IMR-90 (cell line): ENCODE measurements at regions not wholly inside any gene's neighbourhood (a gene's known extent, or its start where the extent isn't known, plus 50 kb on each side); places are given as distances from the start of the nearest gene placed in this dataset.

Source experiments
- ATAC-seq: fragments of 200-7000 bp; cut with Tn5 transposase; 2 replicates; pipeline ENCODE4 v1.9.1; 2020; ENCODE audit warnings: low read depth, mild to moderate bottlenecking, moderate library complexity
- BruUV-seq: library from RNA; stranded (reverse); fragments of 400-500 nt; replicated peaks from 2 replicates; lab custom pipeline; 2021; lab: Mats Ljungman, UMichigan
- CTCF ChIA-PET: fragments of 300-600 bp; formaldehyde crosslinking; extraction: SDS; loops from one replicate; lab custom pipeline; 2021; ENCODE audit warnings: antibody characterized with exemption; lab: Yijun Ruan, JAX
- POLR2A ChIA-PET: fragments of 300-600 bp; sonication (Branson Sonifier 250); formaldehyde crosslinking; loops from one replicate; lab custom pipeline; 2022; ENCODE audit warnings: antibody characterized with exemption; ENCODE audit not compliant: unreplicated experiment; lab: Charles Lee
- DNase-seq: peaks from one replicate; pipeline ENCODE4 v3.0.0; 2013
- H2AFZ ChIP-seq: replicated peaks from 2 replicates; pipeline ENCODE3; 2013; ENCODE audit warnings: low read length, mild to moderate bottlenecking; ENCODE audit not compliant: poor library complexity
- H2AK5ac ChIP-seq: 2 replicates; pipeline ENCODE4 v1.6.1; 2013; ENCODE audit warnings: low read depth, low read length, inconsistent platforms
- H2AK9ac ChIP-seq: replicated peaks from 2 replicates; pipeline ENCODE3; 2013; ENCODE audit warnings: mild to moderate bottlenecking, low read depth, low read length, moderate library complexity; ENCODE audit not compliant: poor library complexity
- H2BK120ac ChIP-seq: 2 replicates; pipeline ENCODE4 v1.6.1; 2013; ENCODE audit warnings: low read depth, low read length, inconsistent platforms
- H2BK15ac ChIP-seq: 3 replicates; pipeline ENCODE4 v1.6.1; 2013; ENCODE audit warnings: low read depth, low read length, inconsistent platforms
- H2BK20ac ChIP-seq: 2 replicates; pipeline ENCODE4 v1.6.1; 2013; ENCODE audit warnings: low read depth, mild to moderate bottlenecking, inconsistent platforms, low read length, moderate library complexity
- H2BK5ac ChIP-seq: 2 replicates; pipeline ENCODE4 v1.6.1; 2013; ENCODE audit warnings: mild to moderate bottlenecking, low read depth, low read length, inconsistent platforms; ENCODE audit not compliant: poor library complexity, severe bottlenecking
- H3K14ac ChIP-seq: replicated peaks from 2 replicates; pipeline ENCODE4 v1.6.1; 2013; ENCODE audit warnings: low read depth, low read length, inconsistent platforms
- H3K18ac ChIP-seq: 2 replicates; pipeline ENCODE4 v1.6.1; 2013; ENCODE audit warnings: low read depth, low read length, control low read depth
- H3K23ac ChIP-seq: 2 replicates; pipeline ENCODE4 v1.6.1; 2013; ENCODE audit warnings: low read depth, low read length, inconsistent platforms
- H3K27ac ChIP-seq: 2 replicates; pipeline ENCODE4 v1.5.1; 2013; ENCODE audit warnings: mild to moderate bottlenecking, control low read depth, low read length; ENCODE audit not compliant: insufficient read depth
- H3K27me3 ChIP-seq: 2 replicates; pipeline ENCODE4 v1.6.1; 2013; ENCODE audit warnings: low read length; ENCODE audit not compliant: control insufficient read depth, insufficient read depth
- H3K36me3 ChIP-seq: 2 replicates; pipeline ENCODE4 v1.6.1; 2013; ENCODE audit warnings: low read length, mixed read lengths; ENCODE audit not compliant: control insufficient read depth, insufficient read depth
- H3K4ac ChIP-seq: 2 replicates; pipeline ENCODE4 v1.6.1; 2013; ENCODE audit warnings: low read depth, low read length, inconsistent platforms
- H3K4me1 ChIP-seq: 2 replicates; pipeline ENCODE4 v1.6.1; 2013; ENCODE audit warnings: low read length, mixed read lengths; ENCODE audit not compliant: control insufficient read depth, insufficient read depth
- H3K4me2 ChIP-seq: 2 replicates; pipeline ENCODE4 v1.6.1; 2013; ENCODE audit warnings: low read depth, mild to moderate bottlenecking, control low read depth, low read length, moderate library complexity
- H3K4me3 ChIP-seq: 2 replicates; pipeline ENCODE4 v1.5.1; 2013; ENCODE audit warnings: low read depth, mild to moderate bottlenecking, control low read depth, low read length, moderate library complexity; ENCODE audit not compliant: insufficient read depth
- H3K56ac ChIP-seq: 2 replicates; pipeline ENCODE4 v1.6.1; 2013; ENCODE audit warnings: low read length, inconsistent platforms; ENCODE audit not compliant: insufficient read depth; ENCODE audit errors: extremely low read depth
- H3K79me1 ChIP-seq, 2 experiments: 2 replicates each; pipeline ENCODE4 v1.6.1; 2013; ENCODE audit warnings: low read length in 2 of 2, inconsistent platforms in 1 of 2, low read depth in 1 of 2
- H3K9ac ChIP-seq: 2 replicates; pipeline ENCODE4 v1.6.1; 2013; ENCODE audit warnings: low read depth, low read length, control low read depth
- H3K9me1 ChIP-seq: 2 replicates; pipeline ENCODE4 v1.6.1; 2013; ENCODE audit warnings: low read length, inconsistent platforms; ENCODE audit not compliant: insufficient read depth
- H3K9me3 ChIP-seq: 2 replicates; pipeline ENCODE4 v1.6.1; 2013; ENCODE audit warnings: low read length; ENCODE audit not compliant: control insufficient read depth, insufficient read depth
- H4K20me1 ChIP-seq: 2 replicates; pipeline ENCODE4 v1.6.1; 2013; ENCODE audit warnings: low read length, inconsistent platforms; ENCODE audit not compliant: insufficient read depth
- H4K5ac ChIP-seq: 2 replicates; pipeline ENCODE4 v1.6.1; 2013; ENCODE audit warnings: mild to moderate bottlenecking, low read depth, low read length, control low read depth
- H4K8ac ChIP-seq, 2 experiments: 2 replicates each; pipeline ENCODE4 v1.6.1; 2013; ENCODE audit warnings: low read depth in 2 of 2, low read length in 2 of 2, control low read depth in 1 of 2, inconsistent platforms in 1 of 2
- H4K91ac ChIP-seq: 2 replicates; pipeline ENCODE4 v1.6.1; 2013; ENCODE audit warnings: low read depth, low read length, inconsistent platforms; ENCODE audit not compliant: insufficient read depth
- BHLHE40 ChIP-seq: fragments of 150-350 bp; IDR thresholded peaks from 2 replicates; pipeline ENCODE4 v1.6.1; 2016; ENCODE audit warnings: mild to moderate bottlenecking, low read depth, low read length
- CEBPB ChIP-seq: IDR thresholded peaks from 2 replicates; pipeline ENCODE4 v1.6.1; 2012; ENCODE audit warnings: low read depth, low read length, improper control_type of control experiment
- CHD1 ChIP-seq: IDR thresholded peaks from 2 replicates; pipeline ENCODE4 v1.6.1; 2012; ENCODE audit warnings: low read depth, low read length, improper control_type of control experiment
- MAFK ChIP-seq: IDR thresholded peaks from 2 replicates; pipeline ENCODE4 v1.6.1; 2012; ENCODE audit warnings: low read depth, low read length, improper control_type of control experiment
- MAZ ChIP-seq: IDR thresholded peaks from 2 replicates; pipeline ENCODE4 v1.6.1; 2012; ENCODE audit warnings: low read depth, mild to moderate bottlenecking, low read length, improper control_type of control experiment, moderate library complexity, borderline replicate concordance
- MXI1 ChIP-seq: IDR thresholded peaks from 2 replicates; pipeline ENCODE4 v1.6.1; 2012; ENCODE audit warnings: low read depth, mild to moderate bottlenecking, low read length, moderate library complexity, borderline replicate concordance
- NFE2L2 ChIP-seq: fragments of 150-350 bp; IDR thresholded peaks from 2 replicates; pipeline ENCODE4 v1.6.1; 2016; ENCODE audit warnings: low read depth, mild to moderate bottlenecking, low read length
- POLR2A ChIP-seq: IDR thresholded peaks from 2 replicates; pipeline ENCODE4 v1.6.1; 2012; ENCODE audit warnings: mild to moderate bottlenecking, low read depth, low read length
- RAD21 ChIP-seq: IDR thresholded peaks from 2 replicates; pipeline ENCODE4 v1.6.1; 2012; ENCODE audit warnings: low read length, improper control_type of control experiment
- RCOR1 ChIP-seq: IDR thresholded peaks from 2 replicates; pipeline ENCODE4 v1.6.1; 2012; ENCODE audit warnings: mild to moderate bottlenecking, low read length, improper control_type of control experiment; ENCODE audit not compliant: insufficient replicate concordance
- RFX5 ChIP-seq: IDR thresholded peaks from 2 replicates; pipeline ENCODE4 v1.8.0; 2012; ENCODE audit warnings: low read depth, mild to moderate bottlenecking, low read length, moderate library complexity
- SMC3 ChIP-seq: fragments of 150-350 bp; IDR thresholded peaks from 2 replicates; pipeline ENCODE4 v1.6.1; 2016; ENCODE audit warnings: low read depth, mild to moderate bottlenecking, antibody characterized with exemption, low read length, moderate library complexity
- WGBS, 2 experiments: methylation state at CpG; one replicate each; pipeline versions ENCODE4 v1.1.5 to v1.1.7; 2013; ENCODE audit warnings: missing lambda C conversion rate in 2 of 2; ENCODE audit not compliant: insufficient read length in 1 of 2; ENCODE audit errors: extremely low coverage in 2 of 2; 5-methylcytosine and 5-hydroxymethylcytosine counted together
- dilution Hi-C: fragments of 300-500 bp; cut with HindIII; formaldehyde crosslinking; loops from one replicate; pipeline ENCODE4 v1.14.3; 2018; ENCODE audit warnings: low sequenced_read_pairs; ENCODE audit not compliant: unreplicated experiment
- in situ Hi-C: fragments of 300-500 bp; cut with MboI; formaldehyde crosslinking; loops from 3 replicates; pipeline ENCODE4 v1.14.3; 2019; ENCODE audit warnings: low sequenced_read_pairs, inconsistent platforms, mixed read lengths
- intact Hi-C: fragments of 100-400 bp; cut with micrococcal nuclease; formaldehyde crosslinking; loops from 2 replicates; pipeline ENCODE4 v1.10.0; 2022
- TF ChIP-seq, protein P1 (sequence below): conservative IDR thresholded peaks from 2 replicates; pipeline ENCODE4 v1.5.1; 2012; ENCODE audit warnings: mild to moderate bottlenecking, low read depth, low read length, improper control_type of control experiment
- TF ChIP-seq, protein P2 (sequence below): fragments of 150-350 bp; IDR thresholded peaks from 2 replicates; pipeline ENCODE4 v1.6.1; 2017; ENCODE audit warnings: mild to moderate bottlenecking, antibody characterized with exemption, low read length, low read depth
- TF ChIP-seq, protein P3 (sequence below): fragments of 150-350 bp; IDR thresholded peaks from 2 replicates; pipeline ENCODE4 v1.6.1; 2016; ENCODE audit warnings: low read depth, mild to moderate bottlenecking, low read length, moderate library complexity, borderline replicate concordance

DNA sequence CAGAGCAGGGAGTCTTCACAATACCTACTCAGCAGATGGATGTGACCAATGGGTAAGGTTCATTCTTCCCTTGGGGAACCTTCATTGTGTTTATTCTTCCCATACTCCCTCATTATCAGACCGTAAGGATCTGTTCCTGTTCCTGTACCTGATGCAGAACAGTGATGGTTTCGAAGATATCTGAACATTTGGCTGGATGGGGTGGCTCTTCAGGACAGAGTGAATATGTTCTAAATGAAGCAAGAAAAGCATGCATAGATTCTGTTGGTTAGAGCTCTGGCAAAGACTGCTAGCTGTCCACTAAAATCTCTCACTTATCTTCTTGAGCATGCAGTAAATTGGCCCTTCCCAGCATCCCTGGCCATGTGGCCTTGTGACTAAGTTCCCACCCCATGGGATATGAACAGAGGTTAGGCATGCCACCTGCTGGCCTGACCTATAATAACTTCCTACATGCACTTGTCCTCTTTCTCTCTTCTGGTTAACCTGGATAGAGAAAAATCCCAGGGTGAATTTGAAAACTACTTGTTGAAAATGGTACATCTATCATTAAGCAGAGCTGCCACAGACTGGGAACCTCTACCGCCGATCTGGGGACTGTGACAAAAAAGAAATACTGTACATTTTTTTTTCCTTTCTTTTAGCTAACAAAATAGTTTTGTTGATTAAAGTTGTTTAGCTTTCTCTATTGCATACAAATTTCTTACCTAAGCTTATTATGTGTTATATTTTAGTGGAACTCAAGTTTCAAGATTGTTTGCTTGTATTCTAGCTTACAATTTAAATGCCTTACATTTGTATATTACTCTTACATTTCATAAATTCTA is 60.0 kb upstream of the BANK1 start:
- H3K23ac ChIP-seq: no peak overlapping the region
- in situ Hi-C loops (loop anchor here (25.0 kb wide), 1 partner anchor 568 kb away; no protein-coding TSS in a partner anchor), dilution Hi-C loops (no loop called here), intact Hi-C loops (loop anchor here (1.0 to 10.0 kb wide), 5 partner anchors 383 to 1636 kb away; partner anchors contain the start of gene PPP3CA)
- no peaks in the 10 kb centered on the region for H3K9me3 ChIP-seq
- no peak overlapping the region for H4K5ac ChIP-seq
- H3K4me2 ChIP-seq: no peak overlapping the region
- no peak overlapping the region for H4K8ac ChIP-seq
- H3K79me1 ChIP-seq: no peaks in the 10 kb centered on the region
- CTCF ChIA-PET: interaction anchor here (0.6 to 1.3 kb wide), 4 partner anchors 9 to 394 kb away, joined by 3 to 4 read pairs (median 4); no protein-coding TSS in a partner anchor
- H3K56ac ChIP-seq: no peak overlapping the region
- no peak overlapping the region for H2AK9ac ChIP-seq
- no peak overlapping the region for H3K4ac ChIP-seq
- no peaks in the 10 kb centered on the region for H4K20me1 ChIP-seq
- H4K91ac ChIP-seq: no peak overlapping the region
- ATAC-seq (peak; percentile 94), DNase-seq (peak; percentile 70)
- no peak overlapping the region for H2AFZ ChIP-seq
- no peak overlapping the region for H2BK120ac ChIP-seq
- no TSS peak for BruUV-seq
- H3K18ac ChIP-seq: no peak overlapping the region
- H3K36me3 ChIP-seq: no peaks in the 10 kb centered on the region
- no peak overlapping the region for H2AK5ac ChIP-seq
- H2BK20ac ChIP-seq: no peak overlapping the region
- no peak overlapping the region for H3K4me3 ChIP-seq
- POLR2A ChIA-PET: no interaction called here
- H3K9me1 ChIP-seq: no peaks in the 10 kb centered on the region
- H3K9ac ChIP-seq: no peak overlapping the region
- H3K27ac ChIP-seq: no peak overlapping the region
- WGBS, 2 experiments: no CpG with 5 or more reads among the region's 4 CpGs
- H3K27me3 ChIP-seq: no peaks in the 10 kb centered on the region
- no peak overlapping the region for H2BK15ac ChIP-seq
- no peaks in the 10 kb centered on the region for H3K4me1 ChIP-seq
- no peak overlapping the region for H2BK5ac ChIP-seq
- H3K14ac ChIP-seq: no peak overlapping the region
- TF ChIP-seq SMC3 (peak; percentile 82), CEBPB (no peak), RFX5 (no peak), POLR2A (no peak), CHD1 (no peak), RAD21 (peak; percentile 82), NFE2L2 (no peak), RCOR1 (no peak), BHLHE40 (no peak), MAFK (no peak), MXI1 (no peak), MAZ (no peak)
- TF ChIP-seq, protein P1, sequence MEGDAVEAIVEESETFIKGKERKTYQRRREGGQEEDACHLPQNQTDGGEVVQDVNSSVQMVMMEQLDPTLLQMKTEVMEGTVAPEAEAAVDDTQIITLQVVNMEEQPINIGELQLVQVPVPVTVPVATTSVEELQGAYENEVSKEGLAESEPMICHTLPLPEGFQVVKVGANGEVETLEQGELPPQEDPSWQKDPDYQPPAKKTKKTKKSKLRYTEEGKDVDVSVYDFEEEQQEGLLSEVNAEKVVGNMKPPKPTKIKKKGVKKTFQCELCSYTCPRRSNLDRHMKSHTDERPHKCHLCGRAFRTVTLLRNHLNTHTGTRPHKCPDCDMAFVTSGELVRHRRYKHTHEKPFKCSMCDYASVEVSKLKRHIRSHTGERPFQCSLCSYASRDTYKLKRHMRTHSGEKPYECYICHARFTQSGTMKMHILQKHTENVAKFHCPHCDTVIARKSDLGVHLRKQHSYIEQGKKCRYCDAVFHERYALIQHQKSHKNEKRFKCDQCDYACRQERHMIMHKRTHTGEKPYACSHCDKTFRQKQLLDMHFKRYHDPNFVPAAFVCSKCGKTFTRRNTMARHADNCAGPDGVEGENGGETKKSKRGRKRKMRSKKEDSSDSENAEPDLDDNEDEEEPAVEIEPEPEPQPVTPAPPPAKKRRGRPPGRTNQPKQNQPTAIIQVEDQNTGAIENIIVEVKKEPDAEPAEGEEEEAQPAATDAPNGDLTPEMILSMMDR: peak; percentile 63
- TF ChIP-seq, protein P2, sequence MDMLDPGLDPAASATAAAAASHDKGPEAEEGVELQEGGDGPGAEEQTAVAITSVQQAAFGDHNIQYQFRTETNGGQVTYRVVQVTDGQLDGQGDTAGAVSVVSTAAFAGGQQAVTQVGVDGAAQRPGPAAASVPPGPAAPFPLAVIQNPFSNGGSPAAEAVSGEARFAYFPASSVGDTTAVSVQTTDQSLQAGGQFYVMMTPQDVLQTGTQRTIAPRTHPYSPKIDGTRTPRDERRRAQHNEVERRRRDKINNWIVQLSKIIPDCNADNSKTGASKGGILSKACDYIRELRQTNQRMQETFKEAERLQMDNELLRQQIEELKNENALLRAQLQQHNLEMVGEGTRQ: peak; percentile 69; the same call in 1 of the 2 replicates
- TF ChIP-seq, protein P3, sequence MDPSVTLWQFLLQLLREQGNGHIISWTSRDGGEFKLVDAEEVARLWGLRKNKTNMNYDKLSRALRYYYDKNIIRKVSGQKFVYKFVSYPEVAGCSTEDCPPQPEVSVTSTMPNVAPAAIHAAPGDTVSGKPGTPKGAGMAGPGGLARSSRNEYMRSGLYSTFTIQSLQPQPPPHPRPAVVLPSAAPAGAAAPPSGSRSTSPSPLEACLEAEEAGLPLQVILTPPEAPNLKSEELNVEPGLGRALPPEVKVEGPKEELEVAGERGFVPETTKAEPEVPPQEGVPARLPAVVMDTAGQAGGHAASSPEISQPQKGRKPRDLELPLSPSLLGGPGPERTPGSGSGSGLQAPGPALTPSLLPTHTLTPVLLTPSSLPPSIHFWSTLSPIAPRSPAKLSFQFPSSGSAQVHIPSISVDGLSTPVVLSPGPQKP: no peak
